ENCODE measurements at regions not wholly inside any gene's neighbourhood (a gene's known extent, or its start where the extent isn't known, plus 50 kb on each side); places are given as distances from the start of the nearest gene placed in this dataset.

GRCh38 chr6:148602136-148602535 is 144.7 kb upstream of the UST start:
- Histone ChIP-seq H3K9me3 (ENCODE audit: control insufficient read depth, insufficient read depth, low read length) (peaks cover 5% of the 10 kb centered on the region), H3K27me3 (ENCODE audit: control insufficient read depth, insufficient read depth, low read length) (no peaks in the 10 kb centered on the region), H3K4me3 (ENCODE audit: low read depth, low read length) (no peak overlapping the region), H3K4me1 (ENCODE audit: control insufficient read depth, insufficient read depth, low read length) (peaks cover 20% of the 10 kb centered on the region), H3K36me3 (ENCODE audit: control insufficient read depth, insufficient read depth, low read length) (no peaks in the 10 kb centered on the region), H3K9ac (ENCODE audit: low read depth, low read length) (no peak overlapping the region)

GRCh38 chr6:148608199-148608951 is 138.5 kb upstream of the UST start:
- H3K36me3 ChIP-seq (ENCODE audit: control insufficient read depth, insufficient read depth, low read length), result no peaks in the 10 kb centered on the region
- H3K27me3 ChIP-seq (ENCODE audit: control insufficient read depth, insufficient read depth, low read length), result no peaks in the 10 kb centered on the region
- no peaks in the 10 kb centered on the region for H3K4me1 ChIP-seq (ENCODE audit: control insufficient read depth, insufficient read depth, low read length)
- H3K9me3 ChIP-seq (ENCODE audit: control insufficient read depth, insufficient read depth, low read length), result no peaks in the 10 kb centered on the region
- H3K9ac ChIP-seq (ENCODE audit: low read depth, low read length), result no peak overlapping the region
- no peak overlapping the region for H3K4me3 ChIP-seq (ENCODE audit: low read depth, low read length)

- no peaks in the 10 kb centered on the region for H3K4me1 ChIP-seq (ENCODE audit: control insufficient read depth, insufficient read depth, low read length)
- H3K36me3 ChIP-seq (ENCODE audit: control insufficient read depth, insufficient read depth, low read length), result no peaks in the 10 kb centered on the region
- H3K4me3 ChIP-seq (ENCODE audit: low read depth, low read length), result no peak overlapping the region
- no peaks in the 10 kb centered on the region for H3K9me3 ChIP-seq (ENCODE audit: control insufficient read depth, insufficient read depth, low read length)
- H3K9ac ChIP-seq (ENCODE audit: low read depth, low read length), result no peak overlapping the region
- no peaks in the 10 kb centered on the region for H3K27me3 ChIP-seq (ENCODE audit: control insufficient read depth, insufficient read depth, low read length)
These were observed 135.6 kb upstream of the UST start for GRCh38 chr6:148611213-148611612.

- H3K9ac ChIP-seq (ENCODE audit: low read depth, low read length), result no peak overlapping the region
- no peaks in the 10 kb centered on the region for H3K9me3 ChIP-seq (ENCODE audit: control insufficient read depth, insufficient read depth, low read length)
- H3K36me3 ChIP-seq (ENCODE audit: control insufficient read depth, insufficient read depth, low read length), result no peaks in the 10 kb centered on the region
These were observed 134.8 kb upstream of the UST start for GRCh38 chr6:148612043-148612442.

GRCh38 chr6:148614602-148615001 is 132.2 kb upstream of the UST start:
- no peaks in the 10 kb centered on the region for H3K4me1 ChIP-seq (ENCODE audit: control insufficient read depth, insufficient read depth, low read length)
- no peaks in the 10 kb centered on the region for H3K36me3 ChIP-seq (ENCODE audit: control insufficient read depth, insufficient read depth, low read length)
- H3K27me3 ChIP-seq (ENCODE audit: control insufficient read depth, insufficient read depth, low read length), result no peaks in the 10 kb centered on the region
- H3K9me3 ChIP-seq (ENCODE audit: control insufficient read depth, insufficient read depth, low read length), result no peaks in the 10 kb centered on the region
- no peak overlapping the region for H3K4me3 ChIP-seq (ENCODE audit: low read depth, low read length)
- no peak overlapping the region for H3K9ac ChIP-seq (ENCODE audit: low read depth, low read length)

More at GRCh38 chr6:148612043-148612442, 134.8 kb upstream of the UST start:
- H3K27me3 ChIP-seq (ENCODE audit: control insufficient read depth, insufficient read depth, low read length), result no peaks in the 10 kb centered on the region
- no peaks in the 10 kb centered on the region for H3K4me1 ChIP-seq (ENCODE audit: control insufficient read depth, insufficient read depth, low read length)
- no peak overlapping the region for H3K4me3 ChIP-seq (ENCODE audit: low read depth, low read length)

- Histone ChIP-seq H3K4me3 (ENCODE audit: low read depth, low read length) (no peak overlapping the region), H3K9me3 (ENCODE audit: control insufficient read depth, insufficient read depth, low read length) (no peaks in the 10 kb centered on the region), H3K9ac (ENCODE audit: low read depth, low read length) (no peak overlapping the region), H3K27me3 (ENCODE audit: control insufficient read depth, insufficient read depth, low read length) (no peaks in the 10 kb centered on the region), H3K36me3 (ENCODE audit: control insufficient read depth, insufficient read depth, low read length) (no peaks in the 10 kb centered on the region), H3K4me1 (ENCODE audit: control insufficient read depth, insufficient read depth, low read length) (no peaks in the 10 kb centered on the region)
These were observed 130.0 kb upstream of the UST start for GRCh38 chr6:148616841-148617240.

GRCh38 chr6:148617530-148617929 is 129.3 kb upstream of the UST start:
- H3K9me3 ChIP-seq (ENCODE audit: control insufficient read depth, insufficient read depth, low read length), result no peaks in the 10 kb centered on the region
- no peak overlapping the region for H3K4me3 ChIP-seq (ENCODE audit: low read depth, low read length)
- H3K36me3 ChIP-seq (ENCODE audit: control insufficient read depth, insufficient read depth, low read length), result no peaks in the 10 kb centered on the region
- no peak overlapping the region for H3K9ac ChIP-seq (ENCODE audit: low read depth, low read length)
- no peaks in the 10 kb centered on the region for H3K27me3 ChIP-seq (ENCODE audit: control insufficient read depth, insufficient read depth, low read length)
- H3K4me1 ChIP-seq (ENCODE audit: control insufficient read depth, insufficient read depth, low read length), result no peaks in the 10 kb centered on the region

- H3K9me3 ChIP-seq (ENCODE audit: control insufficient read depth, insufficient read depth, low read length), result no peaks in the 10 kb centered on the region
- H3K4me3 ChIP-seq (ENCODE audit: low read depth, low read length), result no peak overlapping the region
- no peaks in the 10 kb centered on the region for H3K27me3 ChIP-seq (ENCODE audit: control insufficient read depth, insufficient read depth, low read length)
- H3K4me1 ChIP-seq (ENCODE audit: control insufficient read depth, insufficient read depth, low read length), result no peaks in the 10 kb centered on the region
- no peak overlapping the region for H3K9ac ChIP-seq (ENCODE audit: low read depth, low read length)
- no peaks in the 10 kb centered on the region for H3K36me3 ChIP-seq (ENCODE audit: control insufficient read depth, insufficient read depth, low read length)
These were observed 126.9 kb upstream of the UST start for GRCh38 chr6:148619891-148620290.

GRCh38 chr6:148620579-148621298 is 126.1 kb upstream of the UST start:
- no peaks in the 10 kb centered on the region for H3K4me1 ChIP-seq (ENCODE audit: control insufficient read depth, insufficient read depth, low read length)
- no peaks in the 10 kb centered on the region for H3K27me3 ChIP-seq (ENCODE audit: control insufficient read depth, insufficient read depth, low read length)
- no peaks in the 10 kb centered on the region for H3K36me3 ChIP-seq (ENCODE audit: control insufficient read depth, insufficient read depth, low read length)
- H3K4me3 ChIP-seq (ENCODE audit: low read depth, low read length), result no peak overlapping the region
- H3K9ac ChIP-seq (ENCODE audit: low read depth, low read length), result no peak overlapping the region
- H3K9me3 ChIP-seq (ENCODE audit: control insufficient read depth, insufficient read depth, low read length), result no peaks in the 10 kb centered on the region

GRCh38 chr6:148625609-148626008 is 121.2 kb upstream of the UST start:
- H3K27me3 ChIP-seq (ENCODE audit: control insufficient read depth, insufficient read depth, low read length), result no peaks in the 10 kb centered on the region
- no peak overlapping the region for H3K4me3 ChIP-seq (ENCODE audit: low read depth, low read length)
- peaks cover 19% of the 10 kb centered on the region for H3K4me1 ChIP-seq (ENCODE audit: control insufficient read depth, insufficient read depth, low read length)
- no peaks in the 10 kb centered on the region for H3K36me3 ChIP-seq (ENCODE audit: control insufficient read depth, insufficient read depth, low read length)
- no peaks in the 10 kb centered on the region for H3K9me3 ChIP-seq (ENCODE audit: control insufficient read depth, insufficient read depth, low read length)
- no peak overlapping the region for H3K9ac ChIP-seq (ENCODE audit: low read depth, low read length)

GRCh38 chr6:148628251-148628650 is 118.6 kb upstream of the UST start:
- H3K4me3 ChIP-seq (ENCODE audit: low read depth, low read length), result no peak overlapping the region
- H3K27me3 ChIP-seq (ENCODE audit: control insufficient read depth, insufficient read depth, low read length), result no peaks in the 10 kb centered on the region
- no peak overlapping the region for H3K9ac ChIP-seq (ENCODE audit: low read depth, low read length)
- H3K36me3 ChIP-seq (ENCODE audit: control insufficient read depth, insufficient read depth, low read length), result no peaks in the 10 kb centered on the region
- H3K9me3 ChIP-seq (ENCODE audit: control insufficient read depth, insufficient read depth, low read length), result no peaks in the 10 kb centered on the region
- H3K4me1 ChIP-seq (ENCODE audit: control insufficient read depth, insufficient read depth, low read length), result peaks cover 19% of the 10 kb centered on the region

GRCh38 chr6:148629181-148629580 is 117.6 kb upstream of the UST start:
- Histone ChIP-seq H3K4me1 (ENCODE audit: control insufficient read depth, insufficient read depth, low read length) (peaks cover 19% of the 10 kb centered on the region), H3K9ac (ENCODE audit: low read depth, low read length) (no peak overlapping the region), H3K27me3 (ENCODE audit: control insufficient read depth, insufficient read depth, low read length) (no peaks in the 10 kb centered on the region), H3K9me3 (ENCODE audit: control insufficient read depth, insufficient read depth, low read length) (no peaks in the 10 kb centered on the region), H3K36me3 (ENCODE audit: control insufficient read depth, insufficient read depth, low read length) (no peaks in the 10 kb centered on the region), H3K4me3 (ENCODE audit: low read depth, low read length) (no peak overlapping the region)
